ENCODE measurements at regions not wholly inside any gene's neighbourhood (a gene's known extent, or its start where the extent isn't known, plus 50 kb on each side); places are given as distances from the start of the nearest gene placed in this dataset.
"Not testable (repeated sequence)": the region's sequence is repeated elsewhere in the genome, so short reads cannot be mapped to it uniquely, and the experiment has no call there.

GRCh38 chr14:101078170-101078891 is 174.8 kb upstream of the RTL1 start:
- no peak for DNase-seq (ENCODE audit: low read depth in 2 of 2)

GRCh38 chr14:101078892-101079221 is 175.3 kb upstream of the RTL1 start:
- no peak for DNase-seq (ENCODE audit: low read depth in 2 of 2)

GRCh38 chr14:101080922-101081593 is 177.5 kb upstream of the RTL1 start:
- DNase-seq (ENCODE audit: low read depth in 2 of 2) = no peak

GRCh38 chr14:101082036-101082435 is 178.5 kb upstream of the RTL1 start:
- no peak for DNase-seq (ENCODE audit: low read depth in 2 of 2)

- no peak for DNase-seq (ENCODE audit: low read depth in 2 of 2)
Observed at GRCh38 chr14:101082436-101083384, 179.2 kb upstream of the RTL1 start.

- no peak for DNase-seq (ENCODE audit: low read depth in 2 of 2)
Observed at GRCh38 chr14:101083564-101084435, 180.3 kb upstream of the RTL1 start.

- DNase-seq (ENCODE audit: low read depth in 2 of 2) = no peak
Observed at GRCh38 chr14:101084436-101084826, 180.9 kb upstream of the RTL1 start.

GRCh38 chr14:101086926-101087325 is 183.4 kb upstream of the RTL1 start:
- no peak for DNase-seq (ENCODE audit: low read depth in 2 of 2)

GRCh38 chr14:101087614-101088394 is 184.3 kb upstream of the RTL1 start:
- DNase-seq (ENCODE audit: low read depth in 2 of 2) = no peak

GRCh38 chr14:101088395-101088667 is 184.8 kb upstream of the RTL1 start:
- no peak for DNase-seq (ENCODE audit: low read depth in 2 of 2)

GRCh38 chr14:101088714-101089113 is 185.2 kb upstream of the RTL1 start:
- no peak for DNase-seq (ENCODE audit: low read depth in 2 of 2)

- DNase-seq (ENCODE audit: low read depth in 2 of 2) = not testable (repeated sequence)
Observed at GRCh38 chr14:101090478-101090877, 187.0 kb upstream of the RTL1 start.

GRCh38 chr14:101090976-101091375 is 187.5 kb upstream of the RTL1 start:
- DNase-seq (ENCODE audit: low read depth in 2 of 2) = no peak

GRCh38 chr14:101094916-101095315 is 191.4 kb upstream of the RTL1 start:
- DNase-seq (ENCODE audit: low read depth in 2 of 2) = not testable (repeated sequence)

GRCh38 chr14:101096551-101096950 is 193.0 kb upstream of the RTL1 start:
- no peak for DNase-seq (ENCODE audit: low read depth in 2 of 2)

- no peak for DNase-seq (ENCODE audit: low read depth in 2 of 2)
Observed at GRCh38 chr14:101097109-101097793, 193.7 kb upstream of the RTL1 start.

- DNase-seq (ENCODE audit: low read depth in 2 of 2) = no peak
Observed at GRCh38 chr14:101098177-101098576, 194.7 kb upstream of the RTL1 start.

GRCh38 chr14:101098641-101099040 is 195.1 kb upstream of the RTL1 start:
- DNase-seq (ENCODE audit: low read depth in 2 of 2) = no peak

GRCh38 chr14:101101456-101102056 is 198.0 kb upstream of the RTL1 start:
- DNase-seq (ENCODE audit: low read depth in 2 of 2) = no peak

GRCh38 chr14:101102875-101103274 is 199.4 kb upstream of the RTL1 start:
- no peak for DNase-seq (ENCODE audit: low read depth in 2 of 2)

Measured in stimulated activated CD4-positive, alpha-beta T cell treated with anti-CD3 and anti-CD28 coated beads, Interleukin-4, amount 100 ng/mL, for 48 hours (primary cell).